Ascending aorta (tissue), 2 donors: ENCODE measurements at regions not wholly inside any gene's neighbourhood (a gene's known extent, or its start where the extent isn't known, plus 50 kb on each side); places are given as distances from the start of the nearest gene placed in this dataset.

Experiments used
- DNase-seq, 2 donors: peaks; one replicate each; pipeline ENCODE4 v3.0.0-alpha.2; 2019; ENCODE audit warnings: low spot score in 2 of 2
- H3K27ac ChIP-seq, 2 donors: fragments of 200-600 bp; sonication (generic); one replicate each; pipeline ENCODE4 v1.5.1; 2016 to 2017; ENCODE audit warnings: mild to moderate bottlenecking in 1 of 2
- H3K27me3 ChIP-seq: fragments of 200-600 bp; sonication (generic); one replicate; pipeline ENCODE4 v1.5.1; 2017
- H3K36me3 ChIP-seq, 2 donors: fragments of 200-600 bp; sonication (generic); one replicate each; pipeline ENCODE4 v1.5.1; 2016
- H3K4me1 ChIP-seq, 2 donors: fragments of 200-600 bp; sonication (generic); one replicate each; pipeline ENCODE4 v1.5.1; 2016 to 2017; ENCODE audit warnings: mild to moderate bottlenecking in 1 of 2
- H3K4me3 ChIP-seq, 2 donors: fragments of 200-600 bp; sonication (generic); one replicate each; pipeline ENCODE4 v1.5.1; 2016 to 2017; ENCODE audit warnings: mild to moderate bottlenecking in 1 of 2
- H3K9me3 ChIP-seq, 2 donors: fragments of 200-600 bp; sonication (generic); one replicate each; pipeline ENCODE4 v1.5.1; 2016
- CTCF ChIP-seq, 3 experiments: fragments of 200-600 bp in 2 of 3; fragments of 450-650 bp in 1 of 3; sonication (generic) in 2 of 3; IDR thresholded peaks; one replicate each; pipeline ENCODE4 v1.5.1; 2016 to 2019; ENCODE audit warnings: antibody characterized with exemption in 3 of 3, mild to moderate bottlenecking in 1 of 3, moderate library complexity in 1 of 3
- intact Hi-C: fragments of 100-400 bp; cut with DNase I; formaldehyde crosslinking; loops from one replicate; pipeline ENCODE4 v1.15.1; 2023

- no peaks in the 10 kb centered on the region for H3K36me3 ChIP-seq
- no peak for DNase-seq
Observed at GRCh38 chr7:10802011-10802410, 171.7 kb upstream of the PHF14 start.

GRCh38 chr7:10802526-10802925 is 171.1 kb upstream of the PHF14 start:
- no peak overlapping the region for H3K4me3 ChIP-seq
- no peaks in the 10 kb centered on the region for H3K36me3 ChIP-seq
- H3K27ac ChIP-seq: no peak overlapping the region
- intact Hi-C loops: no loop called here
- H3K27me3 ChIP-seq: no peaks in the 10 kb centered on the region
- TF ChIP-seq CTCF (IDR thresholded peaks at IDR 0.05): no peak
- H3K4me1 ChIP-seq: no peaks in the 10 kb centered on the region
- DNase-seq: no peak
- H3K9me3 ChIP-seq: no peaks in the 10 kb centered on the region

More at GRCh38 chr7:10802011-10802410, 171.7 kb upstream of the PHF14 start:
- intact Hi-C loops: no loop called here
- no peaks in the 10 kb centered on the region for H3K27me3 ChIP-seq
- no peak for TF ChIP-seq CTCF (IDR thresholded peaks at IDR 0.05)
- no peaks in the 10 kb centered on the region for H3K9me3 ChIP-seq
- H3K4me3 ChIP-seq: no peak overlapping the region
- no peaks in the 10 kb centered on the region for H3K4me1 ChIP-seq
- H3K27ac ChIP-seq: no peak overlapping the region

- intact Hi-C loops: no loop called here
- H3K36me3 ChIP-seq: no peaks in the 10 kb centered on the region
- TF ChIP-seq CTCF (IDR thresholded peaks at IDR 0.05): no peak
- DNase-seq: no peak
- no peaks in the 10 kb centered on the region for H3K27me3 ChIP-seq
- H3K27ac ChIP-seq: no peak overlapping the region
- no peak overlapping the region for H3K4me3 ChIP-seq
- no peaks in the 10 kb centered on the region for H3K9me3 ChIP-seq
- H3K4me1 ChIP-seq: no peaks in the 10 kb centered on the region
Observed at GRCh38 chr7:10803720-10804119, 170.0 kb upstream of the PHF14 start.

GRCh38 chr7:10804770-10805169 is 168.9 kb upstream of the PHF14 start:
- intact Hi-C loops: no loop called here
- Histone ChIP-seq H3K36me3 (no peaks in the 10 kb centered on the region), H3K4me3 (no peak overlapping the region), H3K9me3 (no peaks in the 10 kb centered on the region), H3K27ac (no peak overlapping the region), H3K4me1 (no peaks in the 10 kb centered on the region), H3K27me3 (no peaks in the 10 kb centered on the region)
- no peak for DNase-seq
- no peak for TF ChIP-seq CTCF (IDR thresholded peaks at IDR 0.05)

GRCh38 chr7:10815546-10815945 is 158.1 kb upstream of the PHF14 start:
- intact Hi-C loops: no loop called here
- H3K4me1 ChIP-seq: no peaks in the 10 kb centered on the region
- no peak overlapping the region for H3K4me3 ChIP-seq
- no peak for TF ChIP-seq CTCF (IDR thresholded peaks at IDR 0.05)
- no peaks in the 10 kb centered on the region for H3K27me3 ChIP-seq
- H3K27ac ChIP-seq: no peak overlapping the region
- H3K36me3 ChIP-seq: no peaks in the 10 kb centered on the region
- no peak for DNase-seq
- no peaks in the 10 kb centered on the region for H3K9me3 ChIP-seq

GRCh38 chr7:10821156-10821555 is 152.5 kb upstream of the PHF14 start:
- Histone ChIP-seq H3K27me3 (no peaks in the 10 kb centered on the region), H3K4me3 (no peak overlapping the region), H3K27ac (no peak overlapping the region), H3K36me3 (no peaks in the 10 kb centered on the region), H3K9me3 (no peaks in the 10 kb centered on the region), H3K4me1 (no peaks in the 10 kb centered on the region)
- no peak for TF ChIP-seq CTCF (IDR thresholded peaks at IDR 0.05)
- intact Hi-C loops: no loop called here
- DNase-seq: no peak
